Activated naive CD4-positive, alpha-beta T cell treated with anti-CD3 and anti-CD28 coated beads for 36 hours (primary cell): ENCODE measurements at regions not wholly inside any gene's neighbourhood (a gene's known extent, or its start where the extent isn't known, plus 50 kb on each side); places are given as distances from the start of the nearest gene placed in this dataset.

Experiments
- CTCF ChIA-PET: fragments of 350-600 bp; sonication (Branson Sonifier 250); formaldehyde crosslinking; loops from one replicate; lab custom pipeline; 2021; ENCODE audit warnings: antibody characterized with exemption; lab: Charles Lee
- DNase-seq: peaks from one replicate; pipeline ENCODE4 v3.0.0-alpha.2; 2020
- H3K27ac Mint-ChIP-seq: one replicate; pipeline ENCODE4 v1.8.0; 2021; ENCODE audit warnings: mild to moderate bottlenecking, mixed read lengths
- H3K27me3 Mint-ChIP-seq: one replicate; pipeline ENCODE4 v1.8.0; 2021; ENCODE audit warnings: low read depth, mixed read lengths
- H3K36me3 Mint-ChIP-seq: one replicate; pipeline ENCODE4 v1.8.0; 2021; ENCODE audit warnings: low read depth, mixed read lengths
- H3K4me1 Mint-ChIP-seq: one replicate; pipeline ENCODE4 v1.8.0; 2021; ENCODE audit warnings: low read depth, mixed read lengths
- H3K4me3 Mint-ChIP-seq: one replicate; pipeline ENCODE4 v1.8.0; 2021; ENCODE audit warnings: mild to moderate bottlenecking, moderate library complexity, mixed read lengths
- H3K9me3 Mint-ChIP-seq: one replicate; pipeline ENCODE4 v1.8.0; 2021; ENCODE audit warnings: mixed read lengths
- intact Hi-C: fragments of 100-400 bp; cut with micrococcal nuclease; formaldehyde crosslinking; loops from one replicate; pipeline ENCODE4 v1.15.1; 2023

DNA sequence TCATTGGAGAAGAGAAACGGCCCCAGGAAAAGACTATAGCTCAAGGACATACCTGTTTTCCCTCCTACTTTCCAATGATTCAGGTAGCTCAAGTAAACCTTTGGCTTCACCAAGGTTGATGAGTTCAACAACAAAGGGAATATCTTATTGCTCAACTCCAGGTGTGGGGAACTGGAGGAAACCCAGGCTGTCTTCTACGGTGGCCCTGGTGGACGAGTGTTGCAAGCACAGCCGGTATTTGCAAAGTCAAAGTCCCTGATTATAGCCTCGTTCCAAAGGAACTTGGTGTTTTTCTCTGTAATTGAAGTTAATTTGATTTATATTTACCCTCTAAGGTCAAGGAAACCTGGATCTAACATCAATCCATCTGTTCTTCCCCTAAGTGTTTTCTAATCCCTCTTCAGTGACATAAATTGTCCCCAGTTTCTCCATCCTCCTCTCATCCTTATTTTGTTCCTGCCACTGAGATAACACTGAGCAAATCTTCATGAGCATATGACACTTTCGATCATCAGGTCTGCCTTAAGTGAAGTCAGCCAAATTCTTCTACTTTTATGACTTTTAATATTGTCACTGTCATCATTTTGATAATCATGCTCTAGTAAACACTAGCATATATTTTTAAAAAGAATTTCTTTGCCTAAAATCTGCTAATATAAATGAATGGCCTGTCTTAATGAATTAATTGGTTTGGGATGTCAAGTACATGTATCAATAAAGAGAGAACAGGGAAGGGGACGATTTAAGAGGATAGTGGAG lies 174.6 kb upstream of the TBX3 start:
- Mint-ChIP-seq H3K36me3 (no peaks in the 10 kb centered on the region), H3K9me3 (peaks cover 21% of the 10 kb centered on the region), H3K4me3 (no peak overlapping the region), H3K27ac (no peak overlapping the region), H3K27me3 (peaks cover 2% of the 10 kb centered on the region), H3K4me1 (no peaks in the 10 kb centered on the region)
- no peak for DNase-seq
- CTCF ChIA-PET = no interaction called here
- intact Hi-C loops = no loop called here

DNA sequence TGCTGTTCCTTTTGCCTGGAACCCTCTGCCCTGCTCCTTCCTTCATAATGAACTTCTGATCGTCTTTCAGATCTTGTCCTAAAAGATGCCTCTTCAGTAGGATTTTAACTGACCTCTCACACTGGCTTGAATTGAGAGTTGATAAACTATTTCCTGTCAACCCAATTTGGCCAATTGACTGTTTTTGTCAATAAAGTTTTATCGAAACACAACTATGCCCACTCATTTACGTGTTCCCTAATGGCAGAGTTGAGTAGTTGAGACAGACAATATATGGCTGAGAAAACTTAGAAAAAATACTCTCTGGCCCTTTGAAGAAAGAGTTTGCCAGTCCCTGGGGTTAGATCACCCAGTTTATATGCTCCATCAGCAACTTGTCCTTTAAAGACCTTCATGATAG lies 171.7 kb upstream of the TBX3 start:
- CTCF ChIA-PET = no interaction called here
- DNase-seq = no peak
- intact Hi-C loops = no loop called here
- H3K4me3 Mint-ChIP-seq = no peak overlapping the region
- H3K27me3 Mint-ChIP-seq = peaks cover 2% of the 10 kb centered on the region
- no peaks in the 10 kb centered on the region for H3K36me3 Mint-ChIP-seq
- no peak overlapping the region for H3K27ac Mint-ChIP-seq
- peaks cover 19% of the 10 kb centered on the region for H3K9me3 Mint-ChIP-seq
- no peaks in the 10 kb centered on the region for H3K4me1 Mint-ChIP-seq

DNA sequence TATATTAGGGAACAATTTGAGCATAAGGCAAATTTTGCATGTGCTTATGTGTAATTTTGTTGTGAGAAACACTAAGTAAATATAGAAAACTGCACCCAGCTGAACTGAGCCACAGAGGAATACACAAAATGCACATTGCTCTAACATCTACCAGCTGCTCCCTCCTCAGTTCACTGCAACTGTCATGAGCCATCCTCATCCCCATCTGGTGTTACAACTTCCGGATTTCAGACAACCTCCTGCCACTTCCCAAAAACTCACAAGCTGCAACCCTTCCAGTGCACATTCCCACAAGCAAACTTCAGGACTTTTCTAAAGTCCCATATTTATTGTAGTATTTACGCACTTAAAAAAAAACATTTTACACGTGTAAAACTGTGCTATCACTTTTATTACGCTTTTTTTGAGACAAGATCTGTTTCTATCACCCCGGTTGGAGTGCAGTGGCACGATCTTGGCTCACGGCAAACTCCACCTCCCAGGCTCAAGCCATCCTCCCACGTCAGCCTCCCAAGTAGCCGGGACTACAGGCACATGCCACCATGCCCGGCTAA lies 169.1 kb upstream of the TBX3 start:
- CTCF ChIA-PET = interaction anchor here (0.6 kb wide), 1 partner anchor 206 kb away, joined by 3 read pairs; no protein-coding TSS in a partner anchor
- Mint-ChIP-seq H3K4me1 (no peaks in the 10 kb centered on the region), H3K27ac (no peak overlapping the region), H3K36me3 (no peaks in the 10 kb centered on the region), H3K4me3 (no peak overlapping the region), H3K9me3 (peaks cover 18% of the 10 kb centered on the region), H3K27me3 (peaks cover 2% of the 10 kb centered on the region)
- intact Hi-C loops = no loop called here
- DNase-seq = no peak

DNA sequence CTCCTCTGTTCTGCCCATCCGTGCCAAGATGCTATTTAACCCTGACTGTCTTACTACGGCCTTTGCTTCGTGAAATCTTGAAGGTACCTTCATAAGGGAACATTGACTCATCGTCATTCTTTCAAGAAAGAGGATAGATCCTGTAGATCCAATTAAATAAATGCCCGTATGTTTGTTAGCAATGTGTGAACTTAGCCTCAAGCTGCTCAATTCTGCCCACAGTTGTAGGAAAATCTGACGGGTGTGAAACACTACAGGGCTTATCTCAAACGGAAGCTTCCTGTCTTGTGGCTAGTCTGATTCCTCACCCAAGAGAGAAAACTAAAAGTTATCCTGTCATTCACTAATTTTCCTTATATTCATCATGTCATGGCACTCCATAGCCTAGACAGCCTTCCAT lies 168.0 kb upstream of the TBX3 start:
- H3K4me1 Mint-ChIP-seq = no peaks in the 10 kb centered on the region
- DNase-seq = no peak
- CTCF ChIA-PET = no interaction called here
- no peak overlapping the region for H3K27ac Mint-ChIP-seq
- H3K27me3 Mint-ChIP-seq = peaks cover 2% of the 10 kb centered on the region
- H3K4me3 Mint-ChIP-seq = no peak overlapping the region
- H3K9me3 Mint-ChIP-seq = peaks cover 16% of the 10 kb centered on the region
- H3K36me3 Mint-ChIP-seq = no peaks in the 10 kb centered on the region
- intact Hi-C loops = no loop called here

DNA sequence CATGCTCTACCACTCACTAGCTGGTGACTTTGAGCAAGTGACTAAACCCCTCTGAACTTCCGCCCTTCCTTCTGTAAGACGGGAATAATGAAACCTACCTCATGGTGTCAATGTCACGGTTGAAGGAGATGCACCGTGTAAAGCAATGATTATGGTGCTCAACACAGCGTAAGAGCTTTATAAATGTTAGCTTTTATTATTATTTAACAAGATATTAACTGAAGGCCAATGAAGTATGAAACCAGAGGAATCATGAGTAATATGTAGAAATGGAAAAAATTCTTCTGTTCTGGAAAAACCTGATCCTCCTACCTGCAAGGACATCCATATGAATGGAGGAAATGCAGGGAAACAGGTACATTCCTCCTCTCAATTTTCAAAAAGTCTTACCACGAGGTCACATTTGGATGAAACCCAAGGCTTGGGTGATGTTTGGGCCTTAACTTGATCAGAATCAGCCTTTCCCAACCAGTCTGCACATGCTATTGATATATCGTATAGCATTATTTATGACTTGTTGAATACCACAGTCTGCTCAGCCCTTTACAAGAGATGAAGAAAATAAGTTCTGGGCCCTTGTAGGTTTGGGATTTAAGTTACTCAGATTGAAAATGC lies 166.8 kb upstream of the TBX3 start:
- Mint-ChIP-seq H3K4me3 (no peak overlapping the region), H3K36me3 (no peaks in the 10 kb centered on the region), H3K27ac (no peak overlapping the region), H3K4me1 (no peaks in the 10 kb centered on the region), H3K9me3 (peaks cover 15% of the 10 kb centered on the region), H3K27me3 (peaks cover 2% of the 10 kb centered on the region)
- CTCF ChIA-PET = no interaction called here
- DNase-seq = no peak
- intact Hi-C loops = no loop called here

DNA sequence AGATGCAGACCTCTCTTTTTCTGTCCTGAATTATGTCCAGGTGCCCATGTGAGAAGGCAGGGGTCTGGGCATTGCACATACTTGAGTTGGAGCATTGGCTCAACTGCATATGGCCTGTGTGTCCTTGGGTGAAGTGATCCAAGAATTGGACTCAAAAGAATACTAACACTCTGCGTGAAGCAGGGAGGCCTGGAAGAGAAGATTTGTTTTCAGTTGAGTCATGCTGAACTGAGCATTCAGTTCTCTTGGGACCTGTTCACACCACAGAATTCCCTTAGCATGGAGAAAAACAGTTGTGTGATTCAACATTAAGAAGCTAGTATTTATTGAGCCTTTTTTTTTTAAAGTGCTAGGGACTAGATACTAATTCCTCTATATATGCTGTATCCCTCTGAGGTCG lies 164.7 kb upstream of the TBX3 start:
- no peak overlapping the region for H3K4me3 Mint-ChIP-seq
- peaks cover 5% of the 10 kb centered on the region for H3K9me3 Mint-ChIP-seq
- DNase-seq = no peak
- no peak overlapping the region for H3K27ac Mint-ChIP-seq
- H3K36me3 Mint-ChIP-seq = no peaks in the 10 kb centered on the region
- no peaks in the 10 kb centered on the region for H3K4me1 Mint-ChIP-seq
- CTCF ChIA-PET = no interaction called here
- H3K27me3 Mint-ChIP-seq = peaks cover 1% of the 10 kb centered on the region
- intact Hi-C loops = no loop called here

DNA sequence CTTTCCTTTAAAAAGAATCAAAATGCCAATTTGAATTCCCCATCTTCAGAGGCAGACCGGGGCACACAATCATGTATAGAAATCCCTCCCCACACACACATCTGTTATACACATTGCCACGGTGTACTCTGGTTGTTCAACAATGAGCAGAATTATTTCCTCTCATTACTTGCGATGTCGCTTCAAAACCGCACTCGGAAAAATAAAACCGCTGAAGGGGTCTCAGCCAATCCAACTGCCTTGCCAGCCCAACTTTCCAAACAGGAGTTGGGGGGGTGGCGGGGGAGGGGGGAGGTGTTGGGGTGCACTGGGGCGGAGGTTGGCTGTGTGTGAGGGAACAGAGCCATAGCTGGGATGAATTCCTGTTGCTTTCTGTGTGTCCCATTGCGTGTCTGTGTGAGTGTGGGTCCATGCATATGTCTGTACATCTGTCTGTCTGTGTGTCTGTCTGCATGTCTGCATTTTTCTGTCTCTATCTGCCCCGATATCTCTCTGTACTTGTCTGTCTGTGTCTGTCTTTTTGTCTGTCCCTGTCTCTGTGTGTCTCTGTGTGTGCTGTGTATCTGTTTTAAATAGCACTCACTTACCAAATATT lies 163.6 kb upstream of the TBX3 start:
- H3K4me1 Mint-ChIP-seq = no peaks in the 10 kb centered on the region
- no peak overlapping the region for H3K27ac Mint-ChIP-seq
- no peak overlapping the region for H3K4me3 Mint-ChIP-seq
- no peak for DNase-seq
- no peaks in the 10 kb centered on the region for H3K27me3 Mint-ChIP-seq
- CTCF ChIA-PET = no interaction called here
- peaks cover 2% of the 10 kb centered on the region for H3K9me3 Mint-ChIP-seq
- no peaks in the 10 kb centered on the region for H3K36me3 Mint-ChIP-seq
- intact Hi-C loops = no loop called here

DNA sequence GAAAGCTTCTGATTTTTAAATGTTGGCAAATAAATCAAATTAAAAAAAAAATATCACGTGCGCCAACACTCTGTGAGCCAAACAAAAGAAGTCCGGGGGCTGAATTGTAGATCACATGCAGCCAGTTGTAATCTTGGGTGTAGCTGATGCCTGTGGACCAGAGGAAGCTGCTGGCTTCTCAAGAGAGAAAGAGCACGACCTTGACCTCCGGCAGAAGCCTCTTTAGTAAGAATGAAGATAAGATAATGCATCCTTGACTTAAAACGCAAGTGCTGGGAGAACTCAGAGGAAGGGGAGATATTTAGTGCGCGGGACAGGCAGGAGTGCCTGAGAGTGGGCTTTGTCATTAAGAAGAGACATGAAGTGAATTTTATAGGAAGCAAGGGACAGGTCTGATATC lies 162.8 kb upstream of the TBX3 start:
- H3K9me3 Mint-ChIP-seq = peaks cover 2% of the 10 kb centered on the region
- H3K4me1 Mint-ChIP-seq = no peaks in the 10 kb centered on the region
- H3K27me3 Mint-ChIP-seq = no peaks in the 10 kb centered on the region
- CTCF ChIA-PET = no interaction called here
- no peak for DNase-seq
- no peak overlapping the region for H3K27ac Mint-ChIP-seq
- no peak overlapping the region for H3K4me3 Mint-ChIP-seq
- H3K36me3 Mint-ChIP-seq = no peaks in the 10 kb centered on the region
- intact Hi-C loops = no loop called here

DNA sequence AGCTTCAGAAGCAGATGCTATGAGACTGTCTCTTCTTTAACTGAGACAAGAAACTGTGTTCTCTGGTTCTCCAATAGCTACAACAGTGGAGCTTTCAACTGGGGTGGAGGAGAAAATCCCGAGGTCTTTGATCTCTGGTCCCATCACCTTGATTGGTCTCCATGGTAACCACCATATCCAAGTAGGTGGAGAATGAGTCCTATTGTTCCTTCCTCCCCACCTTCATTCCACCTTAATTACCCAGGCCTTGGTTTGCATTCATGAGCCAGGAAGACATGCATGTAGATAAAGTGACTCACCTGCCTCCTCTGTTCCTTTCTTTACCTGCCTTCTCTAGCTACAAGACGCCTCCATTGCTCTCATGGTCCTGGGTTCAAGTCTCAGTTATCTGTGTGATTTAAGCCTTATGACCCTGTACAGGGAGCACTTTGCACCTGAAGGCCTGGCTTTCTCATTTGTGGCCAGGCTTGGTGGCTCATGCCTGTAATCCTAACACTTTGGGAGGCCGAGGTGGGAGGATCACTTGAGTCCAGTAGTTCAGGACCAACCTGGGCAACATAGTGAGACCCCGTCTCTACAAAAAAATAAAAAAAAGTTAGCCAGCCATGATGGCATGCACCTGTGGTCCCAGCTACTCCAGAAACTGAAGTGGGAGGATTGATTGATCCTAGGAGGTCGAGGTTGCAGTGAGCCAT lies 157.7 kb upstream of the TBX3 start:
- Mint-ChIP-seq H3K27me3 (no peaks in the 10 kb centered on the region), H3K4me3 (no peak overlapping the region), H3K36me3 (no peaks in the 10 kb centered on the region), H3K27ac (no peak overlapping the region), H3K4me1 (no peaks in the 10 kb centered on the region), H3K9me3 (no peaks in the 10 kb centered on the region)
- CTCF ChIA-PET = interaction anchor here (1.1 kb wide), 1 partner anchor 8 kb away, joined by 3 read pairs; no protein-coding TSS in a partner anchor
- no peak for DNase-seq
- intact Hi-C loops = no loop called here

DNA sequence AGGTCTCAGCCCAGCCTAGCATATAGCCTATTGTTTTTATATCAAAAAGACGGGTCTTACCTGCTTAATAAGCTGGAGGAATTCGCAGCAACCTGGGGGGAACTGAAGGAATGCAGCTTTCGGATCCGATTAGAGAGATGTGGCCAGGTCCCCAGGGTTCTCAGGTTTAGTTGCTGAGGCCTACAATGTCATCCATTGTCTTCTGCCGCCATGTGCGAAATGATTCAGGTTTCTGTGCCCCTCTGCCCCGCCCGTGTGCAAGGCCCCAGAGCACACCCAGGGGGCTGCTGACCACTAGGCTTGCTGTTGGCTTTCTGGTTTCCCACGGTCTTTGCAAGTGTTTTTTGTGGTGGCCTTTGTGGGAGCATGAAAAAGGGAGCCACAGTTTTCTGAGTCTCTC lies 154.5 kb upstream of the TBX3 start:
- Mint-ChIP-seq H3K9me3 (peaks cover 5% of the 10 kb centered on the region), H3K27ac (no peak overlapping the region), H3K4me3 (no peak overlapping the region), H3K27me3 (no peaks in the 10 kb centered on the region), H3K36me3 (no peaks in the 10 kb centered on the region), H3K4me1 (no peaks in the 10 kb centered on the region)
- CTCF ChIA-PET = no interaction called here
- intact Hi-C loops = no loop called here
- no peak for DNase-seq

DNA sequence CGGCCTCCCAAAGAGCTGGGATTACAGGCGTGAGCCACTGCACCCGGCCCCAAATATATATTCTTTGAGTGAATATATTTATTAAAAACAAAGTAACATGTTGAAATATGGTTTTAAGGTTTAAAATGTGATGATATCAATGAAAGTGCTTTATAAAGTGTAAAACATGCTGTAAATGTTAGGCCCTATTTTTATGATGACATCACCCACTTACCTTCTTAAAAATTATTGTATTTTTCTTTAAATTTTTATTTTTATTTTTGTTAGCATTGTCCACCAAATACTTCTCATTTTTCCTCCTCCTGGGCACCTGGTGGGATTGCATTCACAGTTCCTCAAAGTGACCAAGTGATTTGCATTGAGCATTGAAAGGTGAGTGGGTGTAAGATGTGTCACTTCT lies 152.6 kb upstream of the TBX3 start:
- Mint-ChIP-seq H3K4me3 (no peak overlapping the region), H3K9me3 (peaks cover 5% of the 10 kb centered on the region), H3K27me3 (no peaks in the 10 kb centered on the region), H3K4me1 (no peaks in the 10 kb centered on the region), H3K27ac (no peak overlapping the region), H3K36me3 (no peaks in the 10 kb centered on the region)
- CTCF ChIA-PET = no interaction called here
- intact Hi-C loops = no loop called here
- DNase-seq = no peak

DNA sequence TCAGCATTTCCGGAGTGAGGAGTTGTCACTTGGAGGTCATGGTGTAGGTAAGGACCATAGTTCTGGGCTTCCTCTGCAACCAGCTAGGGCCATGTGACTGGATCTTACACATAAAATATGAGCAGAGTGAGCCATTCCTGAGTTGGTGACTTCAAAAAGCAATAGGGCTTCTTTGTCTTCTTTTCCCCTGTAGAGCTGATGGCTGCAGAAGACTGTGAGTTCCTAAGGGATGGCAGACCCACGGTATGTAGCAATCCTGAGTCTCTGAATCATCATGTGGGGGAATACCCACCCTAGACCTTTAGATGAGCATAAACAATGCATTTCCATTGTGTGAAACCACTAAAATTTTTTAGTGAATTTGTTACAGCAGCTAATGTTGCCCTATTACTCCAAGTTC lies 151.1 kb upstream of the TBX3 start:
- intact Hi-C loops = no loop called here
- no peak for DNase-seq
- Mint-ChIP-seq H3K4me3 (no peak overlapping the region), H3K36me3 (no peaks in the 10 kb centered on the region), H3K27ac (no peak overlapping the region), H3K9me3 (peaks cover 5% of the 10 kb centered on the region), H3K27me3 (no peaks in the 10 kb centered on the region), H3K4me1 (no peaks in the 10 kb centered on the region)
- CTCF ChIA-PET = interaction anchor here (0.6 kb wide), 1 partner anchor 366 kb away, joined by 5 read pairs; no protein-coding TSS in a partner anchor
